ENCODE measurements at regions not wholly inside any gene's neighbourhood (a gene's known extent, or its start where the extent isn't known, plus 50 kb on each side); places are given as distances from the start of the nearest gene placed in this dataset.
"Not testable (repeated sequence)": the region's sequence is repeated elsewhere in the genome, so short reads cannot be mapped to it uniquely, and the experiment has no call there.

- no peak for DNase-seq
Observed at GRCh38 chr3:40911928-40912327, 287.4 kb upstream of the CTNNB1 start.

DNA sequence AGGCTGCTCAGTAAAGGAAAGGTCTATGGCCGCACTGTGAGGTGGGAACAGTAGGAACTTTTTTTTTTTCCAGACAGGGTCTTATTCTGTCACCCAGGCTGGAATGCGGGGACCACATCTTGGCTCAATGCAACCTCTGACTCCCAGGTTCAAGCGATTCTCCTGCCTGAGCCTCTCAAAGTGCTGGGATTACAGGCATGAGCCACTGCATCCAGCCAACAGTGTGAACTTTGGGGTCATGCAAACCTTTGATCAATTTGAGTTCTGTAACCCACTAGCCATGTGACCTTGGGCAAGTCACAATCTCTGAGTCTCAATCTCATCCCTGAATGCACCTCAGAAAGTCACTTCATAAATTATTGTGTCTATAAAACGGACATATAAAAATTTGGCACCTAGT, 286.8 kb upstream of the CTNNB1 start:
- no peak for DNase-seq

- no peak for DNase-seq
Observed at GRCh38 chr3:40913192-40913591, 286.1 kb upstream of the CTNNB1 start.

DNA sequence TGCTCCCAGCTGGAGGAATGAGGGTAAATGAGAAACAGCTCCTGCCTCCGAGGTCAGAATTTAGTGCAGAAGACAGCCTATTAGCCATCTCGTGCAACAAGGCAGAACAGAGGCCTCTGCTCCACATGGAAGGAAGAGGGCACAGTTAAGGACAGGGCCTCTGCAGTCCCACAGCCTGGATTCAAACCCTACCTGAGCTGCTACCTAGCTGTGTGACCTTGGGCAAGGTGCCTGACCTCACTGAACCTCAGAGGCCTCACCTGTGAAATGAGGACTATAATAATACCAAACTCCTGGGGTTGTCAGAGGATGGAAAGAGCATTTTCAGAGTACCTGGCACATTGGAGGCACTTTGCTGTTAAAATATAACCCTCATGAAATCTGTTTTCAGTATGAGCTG, 285.7 kb upstream of the CTNNB1 start:
- no peak for DNase-seq

- no peak for DNase-seq
Observed at GRCh38 chr3:40914475-40914874, 284.8 kb upstream of the CTNNB1 start.

DNA sequence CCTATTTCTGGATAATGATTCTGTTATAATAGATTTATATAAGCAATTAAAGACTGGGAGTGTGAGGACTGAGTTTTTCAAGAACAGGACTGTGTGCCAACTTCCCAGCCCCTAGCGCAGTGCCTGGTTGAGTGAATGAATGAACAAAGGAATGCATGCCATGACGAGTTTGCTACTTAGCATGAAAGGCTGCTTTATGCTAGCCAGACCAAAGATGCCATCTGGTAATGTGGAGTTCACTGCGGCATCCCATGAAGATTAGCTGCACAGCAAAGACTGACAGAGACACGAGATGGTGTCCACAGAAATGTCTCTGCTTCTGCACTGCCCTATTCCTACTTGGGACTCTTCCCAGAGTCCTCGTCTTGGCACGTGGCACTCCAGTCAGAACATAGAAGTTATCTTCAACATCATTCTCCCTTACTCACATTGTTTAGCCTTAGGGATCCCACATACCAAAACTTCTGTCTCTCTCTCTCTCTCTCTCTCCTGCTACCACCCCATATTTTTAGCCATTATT, 283.9 kb upstream of the CTNNB1 start:
- DNase-seq: no peak

DNA sequence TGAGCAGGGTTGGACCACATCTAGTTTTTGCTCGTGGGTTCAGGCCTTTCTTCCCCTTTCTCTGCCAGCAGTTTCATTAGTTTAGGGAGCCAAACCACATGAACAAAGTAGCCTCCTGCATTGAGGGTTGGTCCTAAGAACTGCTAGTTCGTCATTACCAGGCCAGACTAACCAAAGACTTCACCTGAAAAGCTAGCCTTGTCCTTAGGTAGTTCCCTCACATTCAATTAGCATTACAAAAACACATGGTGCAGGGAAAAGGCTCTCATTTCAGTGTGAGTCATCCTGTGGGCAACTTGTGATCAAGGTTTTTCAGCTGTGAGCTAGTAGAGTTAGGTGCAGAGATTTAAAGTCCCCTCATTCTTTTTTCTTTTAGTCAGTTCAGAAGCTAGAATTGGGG, 279.3 kb upstream of the CTNNB1 start:
- no peak for DNase-seq

GRCh38 chr3:40921251-40921650, 278.1 kb upstream of the CTNNB1 start:
- no peak for DNase-seq

- DNase-seq: no peak
Observed at GRCh38 chr3:40923143-40923542, 276.2 kb upstream of the CTNNB1 start.

DNA sequence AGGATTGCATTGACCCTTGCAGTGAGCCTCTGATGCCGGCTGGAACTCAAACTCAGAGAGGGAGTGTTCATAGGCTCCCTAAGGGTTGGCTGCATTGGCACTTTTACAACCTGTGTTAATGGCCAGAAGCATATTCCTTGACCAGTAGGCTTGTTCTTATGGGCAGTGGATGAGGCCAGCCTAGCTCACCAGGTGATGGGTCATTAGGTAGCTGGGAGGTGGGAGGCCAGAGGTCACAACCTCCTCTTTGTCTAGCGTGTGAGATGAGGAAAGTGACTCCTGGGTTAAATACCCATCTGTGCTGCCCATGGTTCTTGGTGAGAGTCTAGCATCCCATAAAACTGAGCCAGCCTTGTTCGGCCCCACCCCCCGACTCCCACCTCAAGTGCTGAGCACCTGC, 275.7 kb upstream of the CTNNB1 start:
- DNase-seq: no peak

- DNase-seq: peak; percentile 64
Observed at GRCh38 chr3:40924559-40925141, 274.7 kb upstream of the CTNNB1 start.

GRCh38 chr3:40925231-40925630, 274.1 kb upstream of the CTNNB1 start:
- DNase-seq: no peak

GRCh38 chr3:40930131-40930538, 269.2 kb upstream of the CTNNB1 start:
- DNase-seq: no peak

DNA sequence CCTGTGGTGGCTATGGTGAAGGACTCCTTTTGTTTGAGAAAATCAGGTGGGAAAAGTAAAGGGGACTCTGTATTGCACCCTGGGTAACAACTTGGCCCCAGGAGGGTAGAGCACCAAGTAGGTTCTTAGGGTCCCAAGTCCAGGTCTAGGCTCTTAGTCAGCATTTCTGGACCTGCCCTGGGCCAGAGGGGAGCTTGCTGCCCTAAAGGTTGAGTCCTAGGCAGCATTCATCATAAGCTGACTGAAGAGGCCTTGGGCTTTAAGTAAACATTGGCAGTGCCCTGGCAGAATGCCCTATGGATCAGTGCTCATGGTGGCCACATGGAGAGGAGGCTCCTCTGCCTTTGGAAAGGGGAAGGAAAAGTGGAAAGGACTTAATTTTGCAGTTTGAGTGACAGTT, 268.5 kb upstream of the CTNNB1 start:
- DNase-seq: no peak

GRCh38 chr3:40938591-40938990, 260.7 kb upstream of the CTNNB1 start:
- DNase-seq: no peak

DNA sequence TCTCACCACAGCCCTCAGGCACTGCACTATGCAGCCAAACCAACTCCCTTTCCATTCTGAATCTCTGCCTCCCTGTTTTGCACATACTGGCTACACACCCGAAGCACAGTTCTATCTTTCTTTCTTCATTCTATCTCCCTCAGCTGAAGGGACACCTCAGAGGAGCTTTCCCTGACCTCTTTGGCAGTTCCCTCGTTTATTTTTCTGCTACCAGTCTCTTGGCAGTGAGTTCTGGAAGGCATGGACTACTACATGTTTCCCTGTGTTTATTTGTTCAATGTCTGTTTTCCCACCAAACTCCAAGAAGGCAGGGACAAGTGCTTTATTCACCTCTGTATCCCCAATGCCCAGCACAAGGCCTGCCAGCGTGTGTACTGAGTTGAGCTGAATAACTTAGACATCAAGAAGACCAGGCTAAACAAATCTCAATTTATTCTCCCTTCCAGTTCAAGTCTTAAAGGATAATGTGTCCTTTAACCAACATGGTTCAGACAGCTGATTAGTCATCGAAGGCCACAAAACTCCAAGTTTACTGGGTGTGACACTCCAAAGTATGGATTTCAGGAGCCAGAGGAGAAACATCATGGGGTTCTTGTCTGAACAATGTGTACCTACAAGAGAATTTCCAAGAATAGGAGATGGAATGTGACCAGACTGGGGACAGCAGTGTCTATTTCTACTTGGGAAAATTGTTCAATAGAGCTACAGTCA, 260.1 kb upstream of the CTNNB1 start:
- no peak for DNase-seq

GRCh38 chr3:40939741-40940130, 259.6 kb upstream of the CTNNB1 start:
- DNase-seq: no peak

DNA sequence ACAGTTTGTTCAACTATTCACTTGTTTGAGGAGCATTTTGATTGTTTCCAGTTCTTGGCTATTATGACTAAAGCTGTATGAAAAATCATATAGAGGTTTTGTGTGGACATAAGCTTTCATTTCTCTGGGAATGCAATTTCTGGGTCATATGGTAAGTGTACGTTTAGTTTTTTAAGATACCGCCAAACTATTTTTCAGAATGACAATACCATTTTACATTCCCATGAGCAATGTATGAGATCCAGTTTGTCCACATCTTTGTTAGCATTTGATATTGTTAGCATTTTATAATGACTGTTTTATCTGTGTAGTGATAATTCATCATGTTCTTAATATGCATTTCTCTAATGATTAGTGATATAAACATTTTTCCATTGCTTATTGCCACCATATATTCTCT, 258.7 kb upstream of the CTNNB1 start:
- DNase-seq: no peak

- not testable (repeated sequence) for DNase-seq
Observed at GRCh38 chr3:40947022-40947421, 252.3 kb upstream of the CTNNB1 start.

GRCh38 chr3:40949347-40949746, 250.0 kb upstream of the CTNNB1 start:
- DNase-seq: not testable (repeated sequence)

GRCh38 chr3:40951636-40952035, 247.7 kb upstream of the CTNNB1 start:
- DNase-seq: no peak

DNA sequence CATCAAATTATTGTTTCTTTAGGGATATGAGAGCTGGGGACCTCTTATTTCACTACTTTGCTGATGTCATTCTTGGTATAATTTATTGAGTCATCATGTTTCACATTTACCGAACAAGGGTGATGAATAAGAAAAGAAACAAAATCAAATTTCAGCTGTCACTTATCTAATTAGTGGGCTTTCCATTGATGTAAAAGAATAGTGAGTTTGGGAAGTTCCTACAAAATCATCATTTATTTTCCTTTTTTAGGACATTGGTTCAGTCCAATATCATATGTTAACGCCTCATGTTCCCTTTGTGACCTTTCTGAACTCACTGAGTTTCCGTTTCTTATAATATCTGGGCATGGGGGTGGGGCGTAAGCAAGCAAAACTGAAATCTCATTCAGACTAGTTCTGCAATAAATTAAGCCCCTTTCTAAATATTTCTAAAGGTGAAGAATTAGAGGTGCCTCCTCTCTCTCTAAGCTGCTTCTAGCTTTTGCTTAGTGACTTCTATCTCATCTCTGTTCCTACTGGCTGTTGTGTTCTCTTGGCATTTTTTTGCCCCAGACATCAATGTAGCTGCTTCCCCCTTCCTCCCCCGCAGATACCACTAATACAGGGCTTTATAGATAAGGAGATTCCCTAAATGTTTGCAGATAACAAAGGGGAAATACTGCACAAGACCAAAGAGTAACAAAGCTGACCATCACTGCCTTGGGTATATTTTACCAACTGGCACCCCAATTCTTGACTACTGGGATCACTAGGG, 238.0 kb upstream of the CTNNB1 start:
- no peak for DNase-seq

GRCh38 chr3:40962721-40963120, 236.6 kb upstream of the CTNNB1 start:
- DNase-seq: no peak

DNA sequence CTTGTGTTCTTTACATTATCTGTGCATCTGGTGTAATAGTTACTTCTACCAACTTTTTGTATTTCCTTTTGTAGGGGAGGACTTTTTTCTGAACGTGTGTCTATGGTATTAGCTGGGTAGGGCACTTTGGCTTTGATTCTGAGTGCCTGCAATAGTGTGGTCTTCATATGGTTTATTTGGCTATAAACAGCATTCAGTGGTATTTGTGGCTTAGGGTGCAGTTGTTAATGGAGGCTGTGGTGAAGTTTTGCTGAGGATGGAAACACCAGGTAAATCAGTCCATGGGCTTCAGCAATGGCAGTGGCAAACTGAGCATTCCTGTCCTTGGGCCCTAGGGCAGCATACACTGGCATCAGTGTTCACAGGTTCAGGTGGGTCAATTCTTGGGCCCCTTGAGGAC, 230.6 kb upstream of the CTNNB1 start:
- DNase-seq: no peak
